GM19438 (cell line): ENCODE measurements at regions not wholly inside any gene's neighbourhood (a gene's known extent, or its start where the extent isn't known, plus 50 kb on each side); places are given as distances from the start of the nearest gene placed in this dataset.
"Not testable (repeated sequence)": the region's sequence is repeated elsewhere in the genome, so short reads cannot be mapped to it uniquely, and the experiment has no call there.

Experiments used
- ATAC-seq: cut with Tn5 transposase; IDR thresholded peaks from one replicate; pipeline ENCODE4 v1.9.1; 2021; ENCODE audit warnings: low read depth; ENCODE audit not compliant: unreplicated experiment

DNA sequence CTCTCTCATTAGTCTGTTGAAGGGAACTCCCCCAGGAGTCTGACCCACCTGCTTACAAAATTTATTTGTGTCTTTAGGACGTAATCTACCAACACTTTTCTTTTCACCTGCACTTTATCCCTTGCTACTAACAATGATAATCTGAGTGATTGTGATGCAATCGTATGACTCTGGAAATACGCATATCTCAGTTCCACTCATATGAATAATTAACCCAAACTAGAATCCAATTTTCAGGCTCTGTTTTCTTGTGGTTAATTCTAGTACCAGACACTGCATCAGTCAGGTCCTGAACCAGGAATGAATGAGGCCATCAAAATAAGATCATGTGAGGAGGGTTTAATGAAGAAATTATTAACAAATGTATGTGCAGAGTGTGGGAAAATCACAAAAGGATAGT is 158.4 kb upstream of the SRD5A2 start:
- no peak for ATAC-seq

DNA sequence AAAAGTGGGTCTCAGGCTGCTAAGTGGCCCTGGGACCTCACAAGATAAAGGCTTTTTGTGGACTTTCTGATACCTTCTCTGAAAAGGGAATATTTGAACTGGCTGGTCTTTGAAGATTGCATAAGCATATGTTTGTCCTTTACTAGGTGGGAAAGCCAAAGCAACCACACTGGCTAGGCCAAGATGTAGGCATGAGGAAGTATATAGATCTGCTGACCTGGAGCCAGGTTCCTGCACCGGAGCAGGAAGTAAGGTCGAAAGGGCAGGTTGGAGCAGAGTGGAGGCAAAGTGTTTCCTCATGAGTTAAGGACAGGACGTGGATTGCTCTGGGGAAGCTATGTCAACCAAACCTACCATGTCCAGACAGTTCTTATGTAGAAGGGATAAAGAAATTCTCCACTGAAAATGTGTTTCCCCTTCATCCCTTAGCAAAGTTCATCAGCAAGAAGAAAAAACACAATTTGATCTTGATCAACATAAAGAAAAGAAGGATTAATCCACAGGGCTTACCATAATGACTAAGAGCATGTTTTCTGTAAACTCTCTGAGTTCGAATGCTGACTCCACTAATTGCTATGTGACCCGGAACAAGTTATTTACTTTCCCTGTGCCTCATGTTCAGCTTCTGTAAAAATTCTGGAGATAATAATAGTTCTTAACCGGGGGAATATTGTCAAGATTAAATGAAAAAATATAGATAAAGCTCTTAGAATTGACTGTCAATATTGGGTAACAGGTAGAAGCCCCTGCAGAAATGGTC is 156.1 kb upstream of the SRD5A2 start:
- no peak for ATAC-seq

DNA sequence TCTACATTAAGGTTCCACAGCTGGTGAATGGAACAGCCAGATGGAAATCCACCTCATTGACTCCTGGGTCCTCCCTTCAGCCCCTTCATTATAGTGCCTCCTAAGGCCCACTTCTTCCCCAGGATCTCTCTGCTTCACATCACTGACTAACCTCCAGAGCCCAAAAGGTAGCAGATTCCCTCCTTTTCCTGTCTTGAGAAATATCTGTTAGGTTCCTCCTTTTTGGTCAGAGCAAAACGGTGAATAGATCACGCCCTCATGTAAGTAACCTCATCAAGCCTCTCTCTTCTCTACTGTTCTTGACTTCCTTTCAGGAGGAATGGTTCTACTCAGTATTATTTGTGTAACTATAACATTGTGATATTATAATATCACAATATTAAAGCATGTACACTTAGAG is 155.0 kb upstream of the SRD5A2 start:
- no peak for ATAC-seq

DNA sequence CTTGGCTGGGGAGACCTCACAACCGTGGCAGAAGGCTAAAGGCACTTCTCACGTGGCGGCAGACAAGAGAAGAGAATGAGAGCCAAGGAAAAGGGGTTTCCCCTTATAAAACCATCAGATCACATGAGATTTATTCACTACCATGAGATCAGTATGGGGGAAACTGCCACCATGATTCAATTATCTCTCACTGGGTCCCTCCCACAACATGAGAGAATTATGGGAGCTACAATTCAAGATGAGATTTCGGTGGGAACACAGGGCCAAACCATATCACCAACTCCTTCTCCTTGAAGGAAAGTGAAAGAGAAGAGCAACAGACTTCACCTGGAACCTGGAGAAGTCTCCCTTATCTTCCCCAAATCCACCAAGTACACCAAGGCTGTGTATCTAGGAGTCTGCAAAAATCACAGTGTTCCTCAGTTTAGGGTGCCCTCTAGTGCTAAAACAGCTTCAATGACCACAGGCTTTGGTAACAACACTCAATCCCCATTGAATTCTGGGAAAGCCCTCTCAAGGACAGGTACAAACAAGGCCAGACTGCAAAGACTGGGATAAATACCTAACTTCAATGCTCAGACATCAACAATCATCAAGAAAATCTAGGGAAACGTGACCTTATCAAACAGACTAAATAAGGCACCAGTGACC is 148.8 kb upstream of the SRD5A2 start:
- no peak for ATAC-seq

DNA sequence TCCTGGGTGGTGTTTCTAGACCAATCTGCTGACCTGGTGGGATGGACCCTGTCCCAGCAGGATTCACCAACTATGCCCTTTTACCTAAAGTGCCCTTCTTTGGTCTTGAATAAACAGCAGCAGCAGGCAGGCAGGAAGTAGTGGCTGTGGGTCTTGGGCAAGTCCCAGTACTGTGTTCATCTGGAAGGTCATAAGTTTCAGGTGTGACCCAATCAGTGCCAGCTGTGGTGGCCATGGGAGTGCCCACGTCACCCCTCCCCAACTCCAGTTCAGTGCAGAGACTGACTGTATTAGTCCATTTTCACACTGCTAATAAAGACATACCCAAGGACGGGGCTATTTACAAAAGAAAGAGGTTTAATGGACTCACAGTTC is 148.3 kb upstream of the SRD5A2 start:
- no peak for ATAC-seq

DNA sequence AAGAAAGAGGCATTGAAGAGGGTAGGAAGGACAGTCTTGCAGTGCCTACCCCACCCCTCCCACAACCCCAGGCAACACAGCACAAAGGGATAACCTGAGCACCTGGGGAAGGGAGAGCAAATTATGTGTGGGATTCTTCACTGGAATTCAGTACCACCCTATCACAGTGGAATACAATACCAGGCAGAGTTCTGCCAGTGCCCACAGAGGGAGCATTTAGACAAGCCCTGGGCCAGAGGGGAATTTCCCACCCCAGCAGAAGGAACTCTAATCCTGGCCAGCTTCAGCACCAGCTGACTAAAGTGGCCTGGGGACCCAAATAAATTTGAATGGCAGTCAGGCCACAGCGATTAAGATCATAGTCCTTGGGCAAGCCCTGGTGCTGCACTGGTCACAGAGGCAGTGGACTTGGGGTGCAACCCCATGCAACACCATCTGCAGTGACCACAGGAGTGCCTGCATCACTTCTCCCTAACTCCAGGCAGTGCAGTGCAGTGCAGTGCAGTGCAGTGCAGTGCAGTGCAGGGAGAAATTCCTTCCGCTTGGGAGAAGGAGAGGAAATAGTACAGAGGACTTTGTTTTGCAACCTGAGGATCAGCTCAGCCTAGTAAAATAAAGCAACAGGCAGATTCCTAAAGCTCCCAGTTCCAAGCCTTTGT is 147.8 kb upstream of the SRD5A2 start:
- no peak for ATAC-seq

DNA sequence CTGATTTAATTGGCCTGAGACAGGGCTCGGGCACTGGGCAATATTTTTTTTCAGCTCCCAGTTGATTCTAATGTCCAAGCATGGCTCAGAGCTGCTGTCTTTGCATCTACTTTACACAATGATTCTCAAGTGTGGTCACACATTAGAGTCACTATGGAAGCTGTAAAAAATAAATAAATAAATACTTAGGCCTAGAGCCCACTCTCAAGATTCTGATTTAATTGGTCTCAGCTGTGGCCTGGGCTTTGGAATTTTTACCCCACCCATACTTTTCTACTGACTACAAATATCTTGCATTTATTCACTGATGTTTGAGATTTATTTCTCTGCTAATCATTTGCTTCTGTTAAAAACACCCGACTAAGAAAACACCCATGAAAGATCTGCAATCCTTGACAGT is 145.7 kb upstream of the SRD5A2 start:
- no peak for ATAC-seq

DNA sequence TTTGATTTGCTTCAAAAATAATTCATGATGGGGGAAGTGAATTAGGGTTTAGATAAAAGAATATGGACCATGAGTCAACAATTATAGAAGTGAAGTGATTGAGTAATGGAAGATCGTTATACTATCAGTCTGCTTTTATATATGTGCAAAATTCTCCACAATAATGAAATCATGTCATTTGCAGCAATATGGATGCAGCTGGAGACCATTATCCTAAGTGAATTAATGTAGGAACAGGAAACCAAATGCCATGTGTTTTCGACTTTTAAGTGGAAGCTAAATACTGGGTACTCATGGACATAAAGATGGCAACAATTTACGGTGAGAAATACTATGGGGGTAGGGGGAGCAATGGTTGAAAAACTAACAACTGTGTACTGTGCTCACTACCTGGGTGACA is 144.7 kb upstream of the SRD5A2 start:
- ATAC-seq: no peak

DNA sequence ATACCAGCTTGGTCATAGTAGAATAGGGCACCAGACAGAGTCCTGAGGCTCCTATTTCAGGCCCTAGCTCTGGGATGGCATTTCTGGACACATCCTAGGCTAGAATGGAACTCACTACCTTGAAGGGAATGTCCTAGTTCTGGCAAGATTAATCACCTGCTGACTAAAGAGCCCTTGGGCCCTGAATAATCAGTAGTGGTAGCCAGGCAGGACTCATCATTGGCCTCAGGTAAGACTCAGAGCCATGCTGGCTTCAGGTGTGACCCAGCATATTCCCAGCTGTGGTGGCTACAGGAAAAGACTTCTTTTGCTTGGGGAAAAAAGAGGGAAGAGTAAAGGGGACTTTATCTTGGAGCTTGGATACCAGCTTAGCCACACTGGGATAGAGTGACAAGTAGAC is 131.0 kb upstream of the SRD5A2 start:
- ATAC-seq: no peak

DNA sequence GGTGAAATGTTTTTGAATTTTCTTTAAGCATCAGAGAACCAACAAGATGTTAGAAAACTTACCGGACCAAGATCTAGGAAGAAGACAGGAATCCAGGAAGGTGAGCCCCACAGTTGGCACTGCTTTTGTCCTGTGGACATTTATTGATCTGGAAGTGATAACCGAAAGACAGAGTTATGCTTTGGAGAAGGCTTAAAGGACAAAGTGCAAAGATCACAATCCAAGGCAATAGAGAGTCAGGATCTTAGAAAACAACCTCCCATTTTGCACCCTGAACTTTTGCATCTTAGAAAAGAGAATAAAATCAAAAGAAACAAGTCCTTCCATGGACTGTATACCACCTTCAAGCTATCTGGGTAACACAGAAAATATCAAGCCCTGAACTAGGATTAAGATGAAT is 129.4 kb upstream of the SRD5A2 start:
- ATAC-seq: no peak

DNA sequence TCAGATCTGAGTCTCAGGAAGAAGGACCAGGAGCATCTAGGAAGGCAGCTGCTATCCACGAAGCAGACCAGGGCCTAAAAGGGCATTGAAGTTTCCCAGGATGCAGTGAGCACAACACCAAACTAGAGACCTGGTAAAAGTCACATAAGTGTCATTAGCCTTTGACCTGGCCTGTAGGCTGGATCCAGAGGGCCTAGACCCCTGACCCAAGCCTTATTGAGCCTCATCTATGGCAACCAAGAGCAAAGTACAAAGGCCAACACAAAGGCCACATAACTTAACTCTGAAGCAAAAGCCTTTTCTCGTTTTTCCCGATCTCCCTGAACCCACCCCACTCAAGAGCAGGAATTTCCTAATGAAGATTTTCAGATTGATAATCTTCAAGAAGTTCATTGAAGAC is 127.3 kb upstream of the SRD5A2 start:
- ATAC-seq: no peak

DNA sequence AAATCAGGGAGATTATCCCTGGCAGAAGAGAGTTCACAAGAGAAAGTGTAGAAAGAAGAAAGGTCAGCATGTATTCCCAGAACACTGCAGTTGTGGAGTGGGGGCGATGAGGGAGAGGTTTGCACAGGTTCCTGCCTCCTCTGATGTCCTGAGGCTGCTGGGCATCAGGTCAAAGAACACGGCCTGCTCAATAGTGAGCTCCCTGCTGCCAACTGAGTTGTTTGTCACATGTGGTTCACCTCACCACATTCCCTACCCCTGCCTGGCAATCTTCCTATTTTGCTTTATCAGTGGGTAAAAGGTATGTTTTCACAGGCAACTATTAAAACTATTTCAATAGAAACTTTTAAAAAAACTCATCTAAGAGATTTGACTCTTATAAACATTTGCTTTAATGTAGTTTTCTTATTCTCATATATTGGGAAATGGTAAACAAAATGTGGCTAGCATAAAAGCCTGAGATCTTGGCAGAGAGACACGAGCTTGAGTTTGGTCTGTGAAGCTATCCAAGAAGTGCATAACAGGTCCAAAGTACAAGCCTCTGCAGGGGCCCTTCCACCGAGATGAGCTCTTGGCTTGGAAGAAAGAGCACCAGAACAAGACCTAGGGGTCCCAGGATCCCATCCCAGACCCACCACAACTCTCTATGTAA is 123.9 kb upstream of the SRD5A2 start:
- no peak for ATAC-seq

DNA sequence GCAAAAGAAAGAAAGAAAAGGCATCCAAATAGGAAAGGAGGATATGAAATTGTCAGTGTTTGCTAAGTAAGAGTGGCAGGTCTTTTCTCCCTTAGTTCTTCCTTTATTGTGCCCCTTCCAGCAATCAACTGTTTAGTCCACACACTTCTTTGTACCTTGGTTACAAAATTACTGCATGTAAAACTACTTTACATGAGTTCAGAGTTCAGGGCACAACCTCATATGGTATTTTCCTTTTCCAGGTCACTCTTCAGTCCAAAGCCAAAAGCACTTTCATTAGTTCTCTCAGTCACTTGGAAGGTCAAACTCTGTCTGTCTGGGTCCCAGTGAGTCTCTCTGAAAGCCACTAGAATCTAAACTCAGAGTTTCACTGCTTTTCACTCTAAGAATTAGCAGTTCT is 122.5 kb upstream of the SRD5A2 start:
- no peak for ATAC-seq

DNA sequence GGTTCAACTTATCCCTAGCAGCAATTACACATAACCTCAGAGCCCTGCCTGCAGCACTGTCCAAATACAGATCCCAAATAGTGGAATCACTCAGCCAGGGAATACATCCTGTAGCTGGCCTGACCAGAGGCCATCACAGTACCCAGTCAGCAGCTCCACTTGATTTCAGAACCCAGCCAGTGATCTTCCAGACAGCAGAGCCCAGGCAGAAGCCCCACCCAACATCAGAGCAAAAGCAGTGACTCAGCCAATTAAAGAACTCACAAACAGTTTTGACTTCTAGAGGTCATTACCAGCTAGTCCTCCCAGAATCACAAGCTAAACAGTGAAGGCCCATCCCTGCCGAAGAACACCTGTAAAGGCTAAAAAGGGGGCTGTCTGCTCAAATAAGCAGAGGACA is 118.0 kb upstream of the SRD5A2 start:
- no peak for ATAC-seq

DNA sequence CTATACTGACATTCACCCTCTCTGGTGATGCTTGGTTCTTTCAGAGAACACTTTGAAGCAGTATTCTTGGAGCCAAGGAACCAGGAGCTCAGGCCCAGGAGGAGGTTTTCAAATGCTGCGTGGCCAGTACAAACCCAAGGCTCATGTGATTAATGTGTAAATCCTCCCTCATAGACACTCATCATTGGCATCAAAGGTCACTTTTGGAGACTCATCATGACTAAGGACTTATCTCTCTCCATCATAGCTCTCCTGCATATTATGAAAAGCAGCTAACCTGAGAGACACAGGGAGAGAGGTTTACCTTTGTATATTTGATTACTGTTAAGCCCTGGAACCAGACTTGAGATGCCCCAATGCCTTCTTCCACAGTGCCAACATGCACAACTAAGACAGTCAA is 115.3 kb upstream of the SRD5A2 start:
- ATAC-seq: no peak

DNA sequence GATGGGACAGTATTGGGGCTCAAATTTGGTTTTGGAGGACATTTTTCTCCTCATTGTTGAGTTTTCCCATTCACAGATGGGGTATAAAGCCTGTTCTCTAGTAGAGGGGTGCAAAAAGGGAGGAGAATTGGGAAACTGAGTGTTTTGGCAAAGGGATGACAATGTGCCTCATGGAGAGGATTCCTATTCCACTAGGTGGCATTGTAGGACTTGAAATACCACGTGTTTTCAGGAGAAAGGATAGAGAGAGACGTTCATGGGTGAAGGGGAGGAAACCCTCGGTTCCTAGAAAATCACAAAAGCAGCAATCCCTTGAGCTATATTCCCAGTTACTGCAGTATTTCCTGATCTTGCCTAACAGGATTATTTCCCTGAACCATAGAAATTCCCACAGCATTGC is 113.7 kb upstream of the SRD5A2 start:
- no peak for ATAC-seq

DNA sequence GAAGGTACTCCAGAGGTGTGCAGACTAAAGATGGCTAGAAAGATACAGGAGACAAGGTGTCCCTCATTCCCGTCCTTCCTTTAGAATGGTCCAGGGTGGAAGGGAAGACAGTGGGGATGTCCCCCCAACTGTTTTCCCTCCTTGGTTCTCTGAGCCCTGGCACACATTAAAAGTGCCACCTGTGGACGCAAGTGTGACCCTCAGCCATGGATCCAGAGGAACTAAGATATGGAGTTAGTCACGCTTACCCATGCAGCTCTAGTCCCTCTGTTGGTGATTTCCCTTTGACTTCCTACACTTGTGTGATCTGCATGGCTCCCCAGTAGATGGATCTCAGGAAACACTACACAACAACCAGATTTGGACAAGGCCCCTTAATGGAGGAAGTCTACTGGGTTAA is 113.1 kb upstream of the SRD5A2 start:
- ATAC-seq: no peak

DNA sequence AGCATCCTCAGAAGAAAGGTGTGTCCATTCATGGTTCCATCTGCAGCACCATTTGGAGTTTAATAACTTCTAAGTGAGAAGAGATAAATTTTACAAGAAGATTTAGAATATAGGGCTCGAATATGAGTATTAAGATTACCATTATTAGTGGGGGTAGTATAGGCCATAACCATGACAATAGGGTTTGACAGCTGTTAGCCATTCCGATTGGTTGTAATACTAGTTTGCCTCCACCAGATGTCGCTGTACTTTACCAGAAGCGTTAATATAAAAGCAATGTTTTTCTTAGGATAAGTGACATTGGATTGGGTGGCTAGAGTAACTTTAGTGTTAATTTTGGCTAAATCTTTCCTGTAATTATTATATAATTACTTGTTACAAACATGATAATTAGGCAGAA is 107.5 kb upstream of the SRD5A2 start:
- ATAC-seq: no peak

DNA sequence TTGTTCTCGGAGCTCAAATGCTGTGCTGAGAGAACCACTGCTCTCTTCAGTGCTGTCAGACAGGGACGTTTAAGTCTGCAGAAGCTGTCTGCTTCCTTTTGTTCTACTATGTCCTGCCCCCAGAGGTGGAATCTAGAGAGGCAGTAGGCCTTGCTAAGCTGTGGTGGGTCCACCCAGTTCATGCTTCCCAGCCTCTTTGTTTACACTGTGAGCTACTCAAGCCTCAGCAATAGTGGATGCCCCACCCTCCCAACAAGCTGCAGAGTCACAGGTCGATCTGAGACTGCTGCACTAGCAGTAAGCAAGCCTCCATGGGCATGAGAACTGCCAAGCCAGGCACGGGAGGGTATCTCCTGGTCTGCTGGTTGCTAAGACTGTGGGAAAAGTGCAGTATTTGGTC is 102.8 kb upstream of the SRD5A2 start:
- not testable (repeated sequence) for ATAC-seq

DNA sequence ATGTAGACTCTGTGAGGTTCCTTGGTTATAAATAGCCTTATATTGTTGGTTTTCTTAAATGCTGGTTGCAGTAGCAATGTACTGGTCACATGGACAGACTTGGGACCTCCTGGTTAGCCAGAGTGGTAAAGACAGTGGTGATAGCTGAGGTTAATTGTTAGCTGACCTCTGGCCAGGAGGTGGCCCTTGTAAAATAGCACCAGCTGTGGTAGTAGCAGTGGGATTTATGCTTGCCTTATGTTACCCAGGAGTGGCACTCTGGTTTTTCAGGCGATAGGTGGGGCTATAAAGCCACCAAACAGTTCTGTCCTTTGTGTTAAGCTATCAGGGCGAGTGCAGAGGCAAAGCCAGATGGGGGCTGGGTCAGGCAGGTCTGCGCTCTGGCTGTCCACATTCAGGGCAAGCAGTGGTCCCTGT is 94.8 kb upstream of the SRD5A2 start:
- ATAC-seq: no peak

DNA sequence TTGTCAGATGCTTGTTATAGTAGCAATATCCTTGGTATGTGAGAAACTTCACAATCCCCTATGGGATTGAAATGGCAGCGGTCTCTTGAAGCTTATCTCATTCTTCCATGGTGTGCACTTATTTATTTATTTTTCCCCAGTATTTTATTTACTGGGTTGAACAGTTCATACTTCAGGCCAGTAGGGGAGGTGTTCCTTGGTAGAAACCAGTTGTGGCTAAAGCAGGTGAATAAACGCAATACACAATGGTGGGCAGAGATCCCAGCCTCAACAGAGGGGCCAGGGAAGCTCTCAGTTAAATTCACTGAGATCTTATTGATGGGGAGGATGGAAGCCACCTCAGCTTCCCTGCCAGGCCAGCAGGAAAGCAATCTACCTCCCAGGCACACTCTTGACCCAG is 93.7 kb upstream of the SRD5A2 start:
- ATAC-seq: no peak

DNA sequence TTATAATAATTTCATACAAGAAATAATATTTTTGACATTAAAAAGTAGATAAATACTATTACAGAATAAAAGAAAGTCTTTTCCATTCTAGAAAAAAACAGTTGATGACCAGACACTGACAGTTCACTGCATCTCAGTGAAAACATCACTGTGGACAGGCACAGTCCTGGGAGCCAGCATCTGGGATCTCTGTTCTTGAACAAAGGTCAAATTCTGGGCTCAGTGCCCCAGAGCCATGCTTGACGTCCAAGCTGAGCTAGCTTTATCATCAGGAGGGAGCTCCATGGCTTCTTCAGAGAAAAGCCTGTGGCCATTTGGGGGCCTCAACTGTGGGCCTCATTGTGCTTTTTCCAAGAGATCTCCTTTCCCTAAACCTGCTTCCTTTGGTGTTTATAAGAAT is 86.1 kb upstream of the SRD5A2 start:
- no peak for ATAC-seq
